ENCODE measurements at regions not wholly inside any gene's neighbourhood (a gene's known extent, or its start where the extent isn't known, plus 50 kb on each side); places are given as distances from the start of the nearest gene placed in this dataset.

DNA sequence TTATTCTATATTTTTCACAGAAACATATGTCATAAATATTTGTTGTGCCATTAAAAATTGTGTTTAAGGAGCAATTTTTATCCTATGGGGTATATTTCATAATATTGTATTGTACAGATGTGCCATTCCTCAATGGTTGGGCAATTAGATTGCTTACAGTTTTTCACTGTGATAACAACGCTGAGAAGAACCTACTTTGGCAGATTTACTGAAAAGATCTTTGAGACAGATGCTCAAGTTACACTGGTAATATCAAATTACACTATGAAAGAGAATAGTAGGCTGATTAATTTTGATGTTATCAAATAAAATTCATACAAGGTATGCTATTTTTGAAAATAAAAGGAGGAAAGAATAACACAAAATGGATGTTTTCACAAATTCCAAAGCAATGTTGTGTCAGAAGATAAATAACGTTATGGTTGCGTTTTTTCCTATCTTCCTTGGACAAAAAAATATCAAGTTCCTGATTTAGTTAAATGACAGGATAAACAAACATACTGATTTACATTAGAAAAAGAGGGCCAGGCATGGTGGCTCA, 335.1 kb upstream of the ZNF521 start:
- TF ChIP-seq, protein P1, sequence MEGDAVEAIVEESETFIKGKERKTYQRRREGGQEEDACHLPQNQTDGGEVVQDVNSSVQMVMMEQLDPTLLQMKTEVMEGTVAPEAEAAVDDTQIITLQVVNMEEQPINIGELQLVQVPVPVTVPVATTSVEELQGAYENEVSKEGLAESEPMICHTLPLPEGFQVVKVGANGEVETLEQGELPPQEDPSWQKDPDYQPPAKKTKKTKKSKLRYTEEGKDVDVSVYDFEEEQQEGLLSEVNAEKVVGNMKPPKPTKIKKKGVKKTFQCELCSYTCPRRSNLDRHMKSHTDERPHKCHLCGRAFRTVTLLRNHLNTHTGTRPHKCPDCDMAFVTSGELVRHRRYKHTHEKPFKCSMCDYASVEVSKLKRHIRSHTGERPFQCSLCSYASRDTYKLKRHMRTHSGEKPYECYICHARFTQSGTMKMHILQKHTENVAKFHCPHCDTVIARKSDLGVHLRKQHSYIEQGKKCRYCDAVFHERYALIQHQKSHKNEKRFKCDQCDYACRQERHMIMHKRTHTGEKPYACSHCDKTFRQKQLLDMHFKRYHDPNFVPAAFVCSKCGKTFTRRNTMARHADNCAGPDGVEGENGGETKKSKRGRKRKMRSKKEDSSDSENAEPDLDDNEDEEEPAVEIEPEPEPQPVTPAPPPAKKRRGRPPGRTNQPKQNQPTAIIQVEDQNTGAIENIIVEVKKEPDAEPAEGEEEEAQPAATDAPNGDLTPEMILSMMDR (IDR thresholded peaks at IDR 0.05; ENCODE audit: borderline replicate concordance, extremely low read depth, low read length, poor library complexity, severe bottlenecking): no peak
- TF ChIP-seq EZH2 (IDR thresholded peaks at IDR 0.05; ENCODE audit: borderline replicate concordance, low read depth, low read length, severe bottlenecking): no peak
